Prostate gland (tissue), 2 donors: ENCODE measurements at regions not wholly inside any gene's neighbourhood (a gene's known extent, or its start where the extent isn't known, plus 50 kb on each side); places are given as distances from the start of the nearest gene placed in this dataset.

ENCODE experiments used
- DNase-seq: peaks from one replicate; pipeline ENCODE4 v3.0.0-alpha.2; 2019; ENCODE audit warnings: low spot score
- H3K27ac ChIP-seq, 2 donors: fragments of 200-600 bp; sonication (generic); 2 replicates each; pipeline ENCODE4 v1.5.1; 2017 to 2019
- H3K27me3 ChIP-seq: fragments of 200-600 bp; sonication (generic); replicated peaks from 2 replicates; pipeline ENCODE4 v1.5.1; 2019; ENCODE audit not compliant: insufficient read depth
- H3K36me3 ChIP-seq, 2 donors: fragments of 200-600 bp; sonication (generic); 1 replicate in 1 of 2; 2 replicates in 1 of 2; pipeline versions ENCODE4 v1.5.1 to v1.8.1; 2017 to 2019
- H3K4me1 ChIP-seq: fragments of 200-600 bp; sonication (generic); replicated peaks from 2 replicates; pipeline ENCODE4 v1.5.1; 2019
- H3K4me3 ChIP-seq, 2 donors: fragments of 200-600 bp; sonication (generic); 2 replicates each; pipeline ENCODE4 v1.5.1; 2017 to 2019
- H3K9me3 ChIP-seq: fragments of 200-600 bp; sonication (generic); 2 replicates; pipeline ENCODE4 v1.5.1; 2017
- CTCF ChIP-seq, 4 experiments: fragments of 200-600 bp in 2 of 4; fragments of 450-650 bp in 2 of 4; sonication (generic) in 2 of 4; IDR thresholded peaks; 1 replicate in 3 of 4; 2 replicates in 1 of 4; pipeline ENCODE4 v1.5.1; 2016 to 2019; ENCODE audit warnings: antibody characterized with exemption in 4 of 4, mild to moderate bottlenecking in 2 of 4, moderate library complexity in 2 of 4
- POLR2A ChIP-seq: fragments of 450-650 bp; IDR thresholded peaks from one replicate; pipeline ENCODE4 v1.6.1; 2016; ENCODE audit warnings: antibody characterized with exemption, mild to moderate bottlenecking
- POLR2AphosphoS5 ChIP-seq: sonication (generic); formaldehyde crosslinking; IDR thresholded peaks from one replicate; pipeline ENCODE4 v1.6.1; 2017; ENCODE audit warnings: antibody characterized with exemption
- WGBS: methylation state at CpG from one replicate; pipeline ENCODE4 v1.1.5; 2018; 5-methylcytosine and 5-hydroxymethylcytosine counted together
- intact Hi-C: fragments of 100-400 bp; cut with DNase I; formaldehyde crosslinking; loops from one replicate; pipeline ENCODE4 v1.14.2; 2022

DNA sequence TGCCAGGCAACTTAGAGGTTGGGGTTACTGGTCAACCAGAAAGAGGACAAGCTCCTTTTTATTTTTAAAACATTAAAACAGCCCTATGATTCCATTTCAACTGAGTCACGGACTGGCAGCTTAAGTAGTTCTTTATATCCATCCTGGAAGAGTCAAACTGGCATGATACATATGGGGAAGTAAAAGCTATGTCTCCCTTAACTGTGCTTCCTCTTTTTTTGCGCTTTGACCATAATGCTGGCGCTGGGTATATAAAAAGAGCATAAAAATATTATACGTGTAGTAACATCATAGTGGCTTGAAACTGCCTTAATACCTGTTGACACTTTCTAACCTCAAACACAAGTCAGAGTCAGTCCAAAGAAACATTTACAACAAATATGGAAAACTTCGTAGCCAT, 274.4 kb downstream of the CSNK1G3 start:
- WGBS, result 80% methylated on average over 5 of the region's 5 CpGs

GRCh38 chr5:123785162-123786071, 273.4 kb downstream of the CSNK1G3 start:
- no peaks in the 10 kb centered on the region for H3K4me1 ChIP-seq
- no peak for DNase-seq
- TF ChIP-seq POLR2AphosphoS5 (no peak), POLR2A (no peak), CTCF (IDR thresholded peaks at IDR 0.05) (no peak)
- WGBS, result 16% methylated on average over 5 of the region's 5 CpGs
- no peak overlapping the region for H3K27ac ChIP-seq
- H3K27me3 ChIP-seq, result no peaks in the 10 kb centered on the region
- no peak overlapping the region for H3K4me3 ChIP-seq
- intact Hi-C loops, result no loop called here
- no peaks in the 10 kb centered on the region for H3K9me3 ChIP-seq
- no peaks in the 10 kb centered on the region for H3K36me3 ChIP-seq

More for the DNA sequence above, 274.4 kb downstream of the CSNK1G3 start:
- Histone ChIP-seq H3K4me3 (no peak overlapping the region), H3K27ac (no peak overlapping the region), H3K9me3 (no peaks in the 10 kb centered on the region), H3K27me3 (no peaks in the 10 kb centered on the region), H3K36me3 (no peaks in the 10 kb centered on the region), H3K4me1 (no peaks in the 10 kb centered on the region)
- no peak for DNase-seq
- intact Hi-C loops, result no loop called here
- TF ChIP-seq POLR2A (no peak), CTCF (IDR thresholded peaks at IDR 0.05) (no peak), POLR2AphosphoS5 (no peak)

- no peak for DNase-seq
- no peaks in the 10 kb centered on the region for H3K36me3 ChIP-seq
- intact Hi-C loops, result no loop called here
- H3K27me3 ChIP-seq, result no peaks in the 10 kb centered on the region
- H3K4me1 ChIP-seq, result no peaks in the 10 kb centered on the region
- no peaks in the 10 kb centered on the region for H3K9me3 ChIP-seq
- no peak for TF ChIP-seq CTCF (IDR thresholded peaks at IDR 0.05)
- no peak for TF ChIP-seq POLR2A
- TF ChIP-seq POLR2AphosphoS5, result no peak
- no peak overlapping the region for H3K4me3 ChIP-seq
- 85% methylated on average over 1 of the region's 1 CpG for WGBS
- no peak overlapping the region for H3K27ac ChIP-seq
These were observed 271.4 kb downstream of the CSNK1G3 start for GRCh38 chr5:123783421-123783820.

- no peaks in the 10 kb centered on the region for H3K27me3 ChIP-seq
- no peaks in the 10 kb centered on the region for H3K9me3 ChIP-seq
- H3K27ac ChIP-seq, result no peak overlapping the region
- DNase-seq, result no peak
- intact Hi-C loops, result no loop called here
- no peaks in the 10 kb centered on the region for H3K36me3 ChIP-seq
- TF ChIP-seq CTCF (IDR thresholded peaks at IDR 0.05), result no peak
- no peak for TF ChIP-seq POLR2AphosphoS5
- TF ChIP-seq POLR2A, result no peak
- no peak overlapping the region for H3K4me3 ChIP-seq
- no peaks in the 10 kb centered on the region for H3K4me1 ChIP-seq
- 94% methylated on average over 7 of the region's 7 CpGs for WGBS
These were observed 266.7 kb downstream of the CSNK1G3 start for GRCh38 chr5:123778641-123779040.

GRCh38 chr5:123776761-123777160, 264.8 kb downstream of the CSNK1G3 start:
- H3K36me3 ChIP-seq, result no peaks in the 10 kb centered on the region
- intact Hi-C loops, result no loop called here
- H3K27ac ChIP-seq, result no peak overlapping the region
- H3K4me1 ChIP-seq, result no peaks in the 10 kb centered on the region
- H3K9me3 ChIP-seq, result no peaks in the 10 kb centered on the region
- no peak for TF ChIP-seq POLR2AphosphoS5
- TF ChIP-seq POLR2A, result no peak
- TF ChIP-seq CTCF (IDR thresholded peaks at IDR 0.05), result no peak
- no peaks in the 10 kb centered on the region for H3K27me3 ChIP-seq
- DNase-seq, result no peak
- H3K4me3 ChIP-seq, result no peak overlapping the region
